ENCODE measurements at regions not wholly inside any gene's neighbourhood (a gene's known extent, or its start where the extent isn't known, plus 50 kb on each side); places are given as distances from the start of the nearest gene placed in this dataset.

GRCh38 chr9:18423791-18424531, 50.0 kb upstream of the ADAMTSL1 start:
- TF ChIP-seq CTCF (conservative IDR thresholded peaks at IDR 0.05 in 1 of 2, IDR thresholded peaks at IDR 0.05 in 1 of 2; ENCODE audit: extremely low read depth in 1 of 2, insufficient read depth in 1 of 2, low read depth in 1 of 2, low read length in 2 of 2) (no peak), EZH2 (IDR thresholded peaks at IDR 0.05; ENCODE audit: borderline replicate concordance, low read length) (no peak)
